HG03039 (cell line): ENCODE measurements at regions not wholly inside any gene's neighbourhood (a gene's known extent, or its start where the extent isn't known, plus 50 kb on each side); places are given as distances from the start of the nearest gene placed in this dataset.

Experiments used
- ATAC-seq: cut with Tn5 transposase; IDR thresholded peaks from one replicate; pipeline ENCODE4 v1.9.1; 2021; ENCODE audit warnings: mild to moderate bottlenecking, moderate library complexity; ENCODE audit not compliant: unreplicated experiment

- ATAC-seq: no peak
Measured at GRCh38 chr11:43034341-43034740, 277.5 kb upstream of the API5 start.

GRCh38 chr11:43035086-43035485 lies 276.7 kb upstream of the API5 start:
- ATAC-seq: no peak

GRCh38 chr11:43053638-43054412 lies 258.0 kb upstream of the API5 start:
- ATAC-seq: no peak

GRCh38 chr11:43067681-43068080 lies 244.1 kb upstream of the API5 start:
- ATAC-seq: no peak

GRCh38 chr11:43071338-43071737 lies 240.5 kb upstream of the API5 start:
- ATAC-seq: no peak

GRCh38 chr11:43072096-43072495 lies 239.7 kb upstream of the API5 start:
- no peak for ATAC-seq

- no peak for ATAC-seq
Measured at GRCh38 chr11:43072911-43073310, 238.9 kb upstream of the API5 start.

- no peak for ATAC-seq
Measured at GRCh38 chr11:43074810-43075209, 237.0 kb upstream of the API5 start.

- ATAC-seq: no peak
Measured at GRCh38 chr11:43101113-43101512, 210.7 kb upstream of the API5 start.

GRCh38 chr11:43116071-43116470 lies 195.7 kb upstream of the API5 start:
- no peak for ATAC-seq

- ATAC-seq: no peak
Measured at GRCh38 chr11:43119275-43119970, 192.4 kb upstream of the API5 start.

GRCh38 chr11:43122546-43122945 lies 189.2 kb upstream of the API5 start:
- no peak for ATAC-seq

GRCh38 chr11:43123443-43123842 lies 188.4 kb upstream of the API5 start:
- ATAC-seq: no peak

- ATAC-seq: no peak
Measured at GRCh38 chr11:43124272-43124935, 187.4 kb upstream of the API5 start.

- no peak for ATAC-seq
Measured at GRCh38 chr11:43129329-43129728, 182.5 kb upstream of the API5 start.

- no peak for ATAC-seq
Measured at GRCh38 chr11:43130616-43131015, 181.2 kb upstream of the API5 start.

GRCh38 chr11:43135966-43136534 lies 175.7 kb upstream of the API5 start:
- ATAC-seq: peak; percentile 51

- no peak for ATAC-seq
Measured at GRCh38 chr11:43138621-43139140, 173.1 kb upstream of the API5 start.

- ATAC-seq: peak; percentile 89
Measured at GRCh38 chr11:43145653-43146052, 166.1 kb upstream of the API5 start.

GRCh38 chr11:43150697-43151096 lies 161.1 kb upstream of the API5 start:
- no peak for ATAC-seq

- no peak for ATAC-seq
Measured at GRCh38 chr11:43164831-43165230, 147.0 kb upstream of the API5 start.
